GM12864 (cell line): ENCODE measurements at regions not wholly inside any gene's neighbourhood (a gene's known extent, or its start where the extent isn't known, plus 50 kb on each side); places are given as distances from the start of the nearest gene placed in this dataset.

Experiments
- DNase-seq: peaks from one replicate; pipeline ENCODE4 v3.0.0-alpha.2; 2011; ENCODE audit warnings: low read depth
- H3K4me3 ChIP-seq: 2 replicates; pipeline ENCODE4 v1.5.1; 2011; ENCODE audit warnings: mild to moderate bottlenecking, low read depth, low read length, control low read depth
- CTCF ChIP-seq: IDR thresholded peaks from 2 replicates; pipeline ENCODE4 v1.5.1; 2011; ENCODE audit warnings: low read depth, mild to moderate bottlenecking, moderate library complexity, low read length, control low read depth, inconsistent platforms; ENCODE audit errors: missing control alignments

DNA sequence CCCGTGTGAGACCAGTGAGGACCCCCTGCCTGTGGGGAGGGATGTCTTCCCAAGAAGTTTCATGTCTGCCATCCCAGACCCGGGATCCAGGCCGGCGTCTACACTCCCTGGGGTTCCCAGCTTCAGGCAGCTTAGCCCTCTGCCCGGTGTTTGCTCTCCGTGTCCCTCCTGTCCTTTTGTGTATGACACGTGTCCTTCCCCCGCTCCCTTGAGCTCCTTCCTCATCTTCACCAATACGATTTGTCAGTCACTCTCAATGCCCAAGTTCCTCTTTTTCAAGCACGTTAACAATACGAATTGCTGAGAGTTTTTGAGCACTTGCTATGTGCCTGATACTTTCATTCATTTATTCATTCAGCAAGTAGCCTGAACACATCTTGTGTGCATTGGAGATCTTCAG lies 115.6 kb upstream of the PTPN1 start:
- H3K4me3 ChIP-seq, result no peak overlapping the region
- DNase-seq, result peak; percentile 16
- TF ChIP-seq CTCF, result no peak

- no peak for DNase-seq
- TF ChIP-seq CTCF, result no peak
- no peak overlapping the region for H3K4me3 ChIP-seq
Measured at GRCh38 chr20:50395251-50395729, 114.9 kb upstream of the PTPN1 start.

DNA sequence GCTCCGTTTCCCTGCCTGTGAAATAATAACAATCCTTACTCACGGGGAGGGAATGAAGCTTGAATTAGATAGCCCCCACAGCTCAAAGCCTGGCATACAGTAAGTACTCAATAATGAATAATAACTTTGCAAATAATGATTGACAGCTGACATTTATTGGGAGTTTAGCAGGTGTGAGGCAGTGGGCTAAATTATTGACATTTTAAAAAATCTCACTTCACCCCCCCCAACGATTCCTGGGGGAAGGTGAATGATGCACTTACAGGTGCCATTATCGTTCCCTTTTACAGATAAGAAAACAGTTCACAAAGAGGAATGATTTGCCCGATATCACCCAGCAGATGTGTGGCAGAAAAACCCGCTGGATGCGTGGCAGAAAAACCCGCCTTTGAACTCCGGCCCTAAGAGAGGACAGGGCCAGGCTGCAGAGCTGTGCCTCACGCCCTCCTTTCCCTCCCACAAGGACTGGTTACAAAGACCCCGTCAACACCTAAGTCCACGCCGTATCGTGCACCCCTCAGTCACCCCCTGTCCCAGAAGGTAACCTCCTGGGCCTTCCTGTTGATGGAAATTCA lies 114.2 kb upstream of the PTPN1 start:
- DNase-seq, result no peak
- no peak for TF ChIP-seq CTCF
- no peak overlapping the region for H3K4me3 ChIP-seq

- H3K4me3 ChIP-seq, result no peak overlapping the region
- no peak for TF ChIP-seq CTCF
- no peak for DNase-seq
Measured at GRCh38 chr20:50396623-50397022, 113.6 kb upstream of the PTPN1 start.

GRCh38 chr20:50397058-50397457 lies 113.1 kb upstream of the PTPN1 start:
- H3K4me3 ChIP-seq, result no peak overlapping the region
- DNase-seq, result no peak
- TF ChIP-seq CTCF, result no peak

DNA sequence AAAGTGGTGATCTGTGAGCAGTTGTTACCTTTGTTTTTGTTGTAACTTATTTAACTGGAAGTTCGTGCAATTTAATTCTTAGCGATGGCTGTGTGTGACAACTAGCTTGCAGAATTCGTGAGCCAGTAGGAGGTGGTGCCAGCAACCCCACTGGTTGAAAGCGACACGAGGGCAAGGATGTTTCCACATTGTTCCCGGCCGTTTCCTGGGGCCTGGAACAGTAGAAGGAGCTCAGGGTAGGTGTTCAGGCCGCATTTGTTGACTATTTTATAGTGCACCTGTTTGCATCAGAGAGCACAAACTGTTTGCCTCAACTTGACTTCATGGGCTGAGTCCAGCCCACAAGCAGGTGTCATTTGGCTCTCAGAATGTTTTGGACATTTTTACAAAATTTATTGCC lies 112.1 kb upstream of the PTPN1 start:
- TF ChIP-seq CTCF, result no peak
- DNase-seq, result no peak
- no peak overlapping the region for H3K4me3 ChIP-seq

GRCh38 chr20:50398471-50398820 lies 111.7 kb upstream of the PTPN1 start:
- no peak for DNase-seq
- no peak for TF ChIP-seq CTCF
- H3K4me3 ChIP-seq, result no peak overlapping the region
